WERI-Rb-1 (cell line): ENCODE measurements at regions not wholly inside any gene's neighbourhood (a gene's known extent, or its start where the extent isn't known, plus 50 kb on each side); places are given as distances from the start of the nearest gene placed in this dataset.

ENCODE experiments used
- DNase-seq: peaks from one replicate; pipeline ENCODE4 v3.0.0-alpha.2; 2020
- H3K27ac ChIP-seq: fragments of 250-450 bp; sonication (Bioruptor Pico); 2 replicates; pipeline ENCODE4 v1.5.1; 2020; ENCODE audit warnings: mild to moderate bottlenecking, moderate library complexity
- H3K27me3 ChIP-seq: fragments of 250-450 bp; sonication (Bioruptor Pico); 2 replicates; pipeline ENCODE4 v1.5.1; 2021; ENCODE audit warnings: mild to moderate bottlenecking, low read depth, moderate library complexity; ENCODE audit not compliant: insufficient read depth, severe bottlenecking
- H3K36me3 ChIP-seq: fragments of 250-450 bp; sonication (Bioruptor Pico); 2 replicates; pipeline ENCODE4 v1.5.1; 2020; ENCODE audit warnings: mild to moderate bottlenecking, moderate library complexity
- H3K4me3 ChIP-seq: 2 replicates; pipeline ENCODE4 v1.5.1; 2011; ENCODE audit warnings: low read depth, mild to moderate bottlenecking, control low read depth, low read length
- H3K9me3 ChIP-seq: fragments of 250-450 bp; sonication (Bioruptor Pico); 2 replicates; pipeline ENCODE4 v1.5.1; 2021; ENCODE audit warnings: mild to moderate bottlenecking, moderate library complexity; ENCODE audit not compliant: severe bottlenecking
- CTCF ChIP-seq: IDR thresholded peaks from 2 replicates; pipeline ENCODE4 v1.5.1; 2011; ENCODE audit warnings: low read depth, mild to moderate bottlenecking, control low read depth, inconsistent platforms, low read length

- H3K27ac ChIP-seq, result no peak overlapping the region
- no peaks in the 10 kb centered on the region for H3K36me3 ChIP-seq
- peaks cover 3% of the 10 kb centered on the region for H3K9me3 ChIP-seq
- no peaks in the 10 kb centered on the region for H3K27me3 ChIP-seq
- no peak overlapping the region for H3K4me3 ChIP-seq
- no peak for TF ChIP-seq CTCF
- DNase-seq, result no peak
Observed at GRCh38 chr9:99579964-99580363, 241.7 kb upstream of the NR4A3 start.

GRCh38 chr9:99582814-99583213, 238.9 kb upstream of the NR4A3 start:
- Histone ChIP-seq H3K4me3 (no peak overlapping the region), H3K27me3 (no peaks in the 10 kb centered on the region), H3K9me3 (peaks cover 3% of the 10 kb centered on the region), H3K36me3 (no peaks in the 10 kb centered on the region), H3K27ac (no peak overlapping the region)
- no peak for DNase-seq
- no peak for TF ChIP-seq CTCF

GRCh38 chr9:99588299-99588698, 233.4 kb upstream of the NR4A3 start:
- H3K9me3 ChIP-seq, result peaks cover 3% of the 10 kb centered on the region
- H3K4me3 ChIP-seq, result no peak overlapping the region
- TF ChIP-seq CTCF, result no peak
- H3K27me3 ChIP-seq, result no peaks in the 10 kb centered on the region
- H3K36me3 ChIP-seq, result no peaks in the 10 kb centered on the region
- DNase-seq, result no peak
- no peak overlapping the region for H3K27ac ChIP-seq

- H3K27ac ChIP-seq, result no peak overlapping the region
- no peak overlapping the region for H3K4me3 ChIP-seq
- H3K27me3 ChIP-seq, result no peaks in the 10 kb centered on the region
- DNase-seq, result no peak
- H3K36me3 ChIP-seq, result no peaks in the 10 kb centered on the region
- H3K9me3 ChIP-seq, result peaks cover 3% of the 10 kb centered on the region
- TF ChIP-seq CTCF, result no peak
Observed at GRCh38 chr9:99588747-99589146, 232.9 kb upstream of the NR4A3 start.

- TF ChIP-seq CTCF, result no peak
Observed at GRCh38 chr9:99590410-99590809, 231.3 kb upstream of the NR4A3 start.

GRCh38 chr9:99590840-99591239, 230.8 kb upstream of the NR4A3 start:
- no peak for TF ChIP-seq CTCF
- DNase-seq, result no peak
- Histone ChIP-seq H3K4me3 (no peak overlapping the region), H3K27me3 (no peaks in the 10 kb centered on the region), H3K27ac (no peak overlapping the region), H3K36me3 (no peaks in the 10 kb centered on the region), H3K9me3 (no peaks in the 10 kb centered on the region)

More at GRCh38 chr9:99590410-99590809, 231.3 kb upstream of the NR4A3 start:
- Histone ChIP-seq H3K27me3 (no peaks in the 10 kb centered on the region), H3K36me3 (no peaks in the 10 kb centered on the region), H3K4me3 (no peak overlapping the region), H3K27ac (no peak overlapping the region), H3K9me3 (no peaks in the 10 kb centered on the region)
- DNase-seq, result no peak
